ENCODE measurements at regions not wholly inside any gene's neighbourhood (a gene's known extent, or its start where the extent isn't known, plus 50 kb on each side); places are given as distances from the start of the nearest gene placed in this dataset.

GRCh38 chr10:120282421-120282820 lies 174.6 kb upstream of the PLPP4 start:
- no peak overlapping the region for H3K4me3 ChIP-seq
- no peaks in the 10 kb centered on the region for H3K79me2 ChIP-seq
- no peaks in the 10 kb centered on the region for H3K9me2 ChIP-seq (replicated peaks; ENCODE audit: insufficient read depth)
- H3K36me3 ChIP-seq (replicated peaks; ENCODE audit: insufficient read depth, low read depth): no peaks in the 10 kb centered on the region
- no peak overlapping the region for H3K27ac ChIP-seq
- no peak for DNase-seq (ENCODE audit: low spot score)
- TF ChIP-seq EZH2 (IDR thresholded peaks at IDR 0.05; ENCODE audit: borderline replicate concordance) (no peak), CTCF (IDR thresholded peaks at IDR 0.05; ENCODE audit: poor library complexity) (no peak), EZH2phosphoT487 (IDR thresholded peaks at IDR 0.05; ENCODE audit: low read depth, severe bottlenecking, unreplicated experiment) (no peak)
- H4K20me1 ChIP-seq (ENCODE audit: insufficient read depth, poor library complexity, severe bottlenecking): no peaks in the 10 kb centered on the region
- no peak overlapping the region for H3K4me2 ChIP-seq
- H3K4me1 ChIP-seq (ENCODE audit: insufficient read depth): no peaks in the 10 kb centered on the region
- no peak overlapping the region for H2AFZ ChIP-seq
- H3K27me3 ChIP-seq: no peaks in the 10 kb centered on the region
- no peaks in the 10 kb centered on the region for H3K9me3 ChIP-seq (ENCODE audit: low read depth)
- 92% methylated on average over 8 of the region's 8 CpGs for WGBS (ENCODE audit: low lambda C conversion rate, missing lambda C conversion rate)

GRCh38 chr10:120282846-120283492 lies 174.1 kb upstream of the PLPP4 start:
- Histone ChIP-seq H3K9me3 (ENCODE audit: low read depth) (no peaks in the 10 kb centered on the region), H3K36me3 (replicated peaks; ENCODE audit: insufficient read depth, low read depth) (no peaks in the 10 kb centered on the region)
- TF ChIP-seq EZH2phosphoT487 (IDR thresholded peaks at IDR 0.05; ENCODE audit: low read depth, severe bottlenecking, unreplicated experiment): no peak
- no peak for TF ChIP-seq EZH2 (IDR thresholded peaks at IDR 0.05; ENCODE audit: borderline replicate concordance)
- TF ChIP-seq CTCF (IDR thresholded peaks at IDR 0.05; ENCODE audit: poor library complexity): no peak

GRCh38 chr10:120285408-120285807 lies 171.6 kb upstream of the PLPP4 start:
- Histone ChIP-seq H4K20me1 (ENCODE audit: insufficient read depth, poor library complexity, severe bottlenecking) (no peaks in the 10 kb centered on the region), H2AFZ (no peak overlapping the region), H3K4me1 (ENCODE audit: insufficient read depth) (no peaks in the 10 kb centered on the region), H3K4me2 (no peak overlapping the region), H3K4me3 (no peak overlapping the region), H3K27me3 (no peaks in the 10 kb centered on the region), H3K27ac (no peak overlapping the region), H3K79me2 (no peaks in the 10 kb centered on the region), H3K36me3 (replicated peaks; ENCODE audit: insufficient read depth, low read depth) (no peaks in the 10 kb centered on the region), H3K9me2 (replicated peaks; ENCODE audit: insufficient read depth) (no peaks in the 10 kb centered on the region), H3K9me3 (ENCODE audit: low read depth) (no peaks in the 10 kb centered on the region)
- DNase-seq (ENCODE audit: low spot score): no peak
- 89% methylated on average over 6 of the region's 6 CpGs for WGBS (ENCODE audit: low lambda C conversion rate, missing lambda C conversion rate)
- TF ChIP-seq EZH2phosphoT487 (IDR thresholded peaks at IDR 0.05; ENCODE audit: low read depth, severe bottlenecking, unreplicated experiment) (no peak), CTCF (IDR thresholded peaks at IDR 0.05; ENCODE audit: poor library complexity) (no peak), EZH2 (IDR thresholded peaks at IDR 0.05; ENCODE audit: borderline replicate concordance) (no peak)

More at GRCh38 chr10:120282846-120283492, 174.1 kb upstream of the PLPP4 start:
- WGBS (ENCODE audit: low lambda C conversion rate, missing lambda C conversion rate): 73% methylated on average over 6 of the region's 6 CpGs
- H3K79me2 ChIP-seq: no peaks in the 10 kb centered on the region
- H3K27ac ChIP-seq: no peak overlapping the region
- no peaks in the 10 kb centered on the region for H3K27me3 ChIP-seq
- no peak for DNase-seq (ENCODE audit: low spot score)
- no peaks in the 10 kb centered on the region for H3K9me2 ChIP-seq (replicated peaks; ENCODE audit: insufficient read depth)
- H3K4me1 ChIP-seq (ENCODE audit: insufficient read depth): no peaks in the 10 kb centered on the region
- no peak overlapping the region for H3K4me3 ChIP-seq
- H2AFZ ChIP-seq: no peak overlapping the region
- H3K4me2 ChIP-seq: no peak overlapping the region
- no peaks in the 10 kb centered on the region for H4K20me1 ChIP-seq (ENCODE audit: insufficient read depth, poor library complexity, severe bottlenecking)
